ELF-1 (cell line): ENCODE measurements at regions not wholly inside any gene's neighbourhood (a gene's known extent, or its start where the extent isn't known, plus 50 kb on each side); places are given as distances from the start of the nearest gene placed in this dataset.
A peak's percentile ranks its signal among the peaks of the same experiment; 100 is the strongest.
"Not testable (repeated sequence)": the region's sequence is repeated elsewhere in the genome, so short reads cannot be mapped to it uniquely, and the experiment has no call there.

ENCODE experiments used
- DNase-seq: peaks from one replicate; pipeline ENCODE4 v3.0.0-alpha.2; 2016; ENCODE audit warnings: low read depth, low spot score

DNA sequence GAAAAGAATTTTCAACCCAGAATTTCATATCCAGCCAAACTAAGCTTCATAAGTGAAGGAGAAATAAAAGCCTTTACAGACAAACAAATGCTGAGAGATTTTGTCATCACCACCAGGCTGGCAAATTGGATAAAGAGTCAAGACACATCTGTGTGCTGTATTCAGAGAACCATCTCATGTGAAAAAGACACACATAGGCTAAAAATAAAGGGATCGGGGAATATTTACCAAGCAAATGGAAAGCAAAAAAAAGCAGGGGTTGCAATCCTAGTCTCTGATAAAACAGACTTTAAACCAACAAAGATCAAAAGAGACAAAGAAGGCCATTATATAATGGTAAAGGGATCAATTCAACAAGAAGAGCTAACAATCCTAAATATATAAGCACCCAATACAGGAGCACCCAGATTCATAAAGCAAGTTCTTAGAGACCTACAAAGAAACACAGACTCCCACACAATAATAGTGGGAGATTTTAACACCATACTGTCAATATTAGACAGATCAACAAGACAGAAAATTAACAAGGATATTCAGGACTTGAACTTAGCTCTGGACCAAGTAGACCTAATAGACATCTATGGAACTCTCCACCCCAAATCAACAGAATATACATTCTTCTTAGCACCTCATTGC lies 55.9 kb upstream of the ACSM6 start:
- not testable (repeated sequence) for DNase-seq

DNA sequence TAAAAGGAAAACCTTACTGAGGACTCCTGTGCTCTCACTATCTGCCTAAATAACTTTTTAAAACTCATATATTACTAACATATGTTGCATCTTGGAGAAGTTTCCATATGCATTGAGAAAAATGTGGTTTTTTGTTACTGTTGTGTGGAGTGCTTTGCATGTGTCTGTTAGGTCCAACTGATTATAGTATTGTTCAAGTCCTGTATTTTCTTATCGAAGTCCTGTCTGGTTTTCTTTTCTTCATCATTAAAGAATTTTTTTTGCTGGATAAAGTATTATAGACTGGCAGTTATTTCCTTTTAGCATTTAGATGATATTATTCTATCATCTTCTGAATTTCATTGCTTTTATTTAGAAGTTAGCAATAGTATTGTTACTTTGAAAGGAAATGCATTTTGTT lies 59.5 kb upstream of the ACSM6 start:
- DNase-seq: no peak

DNA sequence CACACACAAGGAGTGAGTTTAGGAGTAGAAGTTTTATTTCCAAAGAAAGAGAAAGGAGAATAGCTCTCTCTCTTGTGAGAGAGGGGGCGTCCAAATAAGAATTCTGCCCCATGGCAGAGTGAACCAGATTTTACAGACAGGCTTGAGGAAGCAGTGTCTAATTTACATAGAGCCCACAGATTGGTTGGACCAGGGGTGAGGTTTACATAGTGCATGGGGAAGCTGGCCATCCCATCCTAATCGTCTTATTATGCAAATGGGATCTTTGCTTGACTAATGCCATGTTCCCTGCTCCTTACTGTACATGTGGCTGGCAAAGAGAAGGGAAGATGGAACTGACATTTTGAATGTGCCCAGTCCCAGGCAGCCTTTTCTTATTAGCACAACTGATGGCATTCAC lies 60.0 kb upstream of the ACSM6 start:
- peak; percentile 7 for DNase-seq

DNA sequence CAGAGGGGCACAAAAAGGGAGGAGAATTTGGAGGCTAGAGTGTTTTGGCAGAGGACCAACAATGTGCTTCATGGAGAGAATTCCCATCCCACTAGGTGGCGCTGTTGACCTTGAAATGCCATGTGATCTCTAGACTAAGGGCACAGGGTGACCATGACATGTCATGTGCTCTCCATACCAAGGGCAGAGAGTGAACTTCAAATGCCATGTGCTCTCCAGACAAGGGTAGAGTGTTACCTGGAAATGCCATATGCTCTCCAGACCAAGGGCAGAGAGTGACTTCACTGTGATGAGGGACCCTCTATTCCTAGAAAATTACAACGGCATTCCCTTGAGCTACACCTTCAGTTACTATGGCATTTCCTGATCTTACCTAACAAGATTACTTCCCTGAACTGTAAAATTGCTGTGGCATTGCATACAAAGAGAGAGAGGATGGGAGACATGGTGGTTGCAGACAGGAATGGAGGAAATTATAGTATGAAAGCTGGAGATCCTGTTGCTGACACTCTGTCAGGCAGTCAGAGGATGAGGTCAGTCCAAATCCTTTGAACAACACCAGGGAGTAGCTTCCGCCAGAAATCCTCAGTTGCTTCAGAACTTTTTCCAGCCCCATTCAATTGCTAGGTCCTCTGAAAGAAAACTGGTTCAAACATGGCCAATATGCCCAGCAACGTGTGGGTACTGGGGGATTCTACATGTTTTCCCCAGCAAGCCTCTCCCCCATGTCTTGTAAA lies 60.9 kb upstream of the ACSM6 start:
- peak; percentile 87 for DNase-seq

DNA sequence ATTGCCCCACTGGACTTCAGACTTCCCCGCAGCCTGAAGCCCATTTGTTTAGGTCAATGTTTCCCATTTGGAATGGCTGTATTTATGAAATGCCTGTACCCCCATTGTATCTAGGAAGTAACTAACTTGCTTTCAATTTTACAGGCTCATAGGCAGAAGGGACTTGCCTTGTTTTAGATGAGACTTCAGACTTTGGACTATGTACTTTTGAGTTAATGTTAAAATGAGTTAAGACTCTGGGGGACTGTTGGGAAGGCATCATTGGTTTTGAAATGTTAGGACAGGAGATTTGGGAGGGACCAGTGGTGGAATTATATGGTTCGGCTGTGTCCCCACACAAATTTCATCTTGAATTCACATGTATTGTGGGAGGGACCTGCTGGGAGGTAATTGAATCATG lies 61.1 kb upstream of the CYP2C8 start:
- DNase-seq: not testable (repeated sequence)

DNA sequence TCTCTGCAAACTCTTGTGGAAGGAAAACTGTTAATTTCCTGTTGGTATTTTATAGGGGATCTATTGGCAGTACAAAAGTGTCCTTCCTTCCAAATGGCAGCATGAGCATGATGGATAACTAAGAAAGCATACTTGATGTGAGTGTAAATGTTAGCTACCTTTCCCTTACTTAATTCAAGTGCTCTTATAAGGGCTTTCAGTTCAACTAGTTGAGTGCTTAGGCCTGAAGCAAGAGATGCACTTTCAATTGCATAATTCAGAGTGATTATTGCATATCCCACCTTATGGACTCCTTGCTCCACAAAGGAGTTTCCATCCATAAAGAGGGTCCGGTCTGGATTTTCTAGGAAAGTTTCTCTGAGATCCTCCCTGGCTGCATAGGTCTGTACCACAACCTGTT lies 56.3 kb upstream of the CYP2C8 start:
- DNase-seq: no peak

DNA sequence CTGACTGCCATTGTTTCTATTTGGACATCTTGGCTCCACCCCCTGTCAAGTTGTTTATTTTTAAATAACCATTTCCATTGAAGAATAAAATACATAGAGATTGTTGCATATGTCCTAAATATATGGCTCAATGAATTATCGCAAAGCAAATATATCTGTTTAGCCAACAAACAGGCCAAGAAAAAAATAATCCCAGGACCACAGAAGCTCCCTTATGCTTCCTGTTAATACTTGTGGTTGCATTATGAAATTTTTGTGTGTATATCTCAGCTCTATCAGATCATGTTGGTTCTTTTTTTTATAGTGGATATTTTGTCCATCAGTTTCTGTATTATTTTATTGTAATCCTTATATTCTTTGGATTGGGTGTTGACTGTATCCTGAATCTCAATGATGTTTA lies 53.4 kb upstream of the CYP2C8 start:
- DNase-seq: no peak

DNA sequence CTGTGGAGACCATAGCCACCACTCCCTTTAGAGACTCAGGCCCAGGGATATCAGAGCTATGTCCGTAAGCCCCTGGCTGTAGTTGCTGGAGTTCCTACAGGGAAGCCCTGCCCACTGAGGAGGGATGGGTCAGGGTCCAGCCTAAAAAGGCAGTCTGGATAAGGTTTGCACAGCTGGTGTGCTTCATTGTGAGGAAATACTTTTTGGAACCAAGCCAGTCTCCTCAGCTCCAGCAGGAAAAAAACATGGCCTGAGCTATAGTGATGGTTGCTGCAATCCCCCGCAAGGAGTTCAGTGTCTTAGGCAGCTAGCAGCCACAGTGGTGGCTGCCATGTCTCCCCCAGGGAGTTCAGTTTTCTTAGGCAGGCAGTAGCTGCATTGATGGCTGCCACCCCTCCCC lies 52.6 kb upstream of the CYP2C8 start:
- DNase-seq: no peak
